Nephron progenitor cell (in vitro differentiated cells): ENCODE measurements at regions not wholly inside any gene's neighbourhood (a gene's known extent, or its start where the extent isn't known, plus 50 kb on each side); places are given as distances from the start of the nearest gene placed in this dataset.
"Not testable (repeated sequence)": the region's sequence is repeated elsewhere in the genome, so short reads cannot be mapped to it uniquely, and the experiment has no call there.

Source experiments
- DNase-seq: peaks from one replicate; pipeline ENCODE4 v3.0.0; 2021
- H3K27ac Mint-ChIP-seq: 2 replicates; pipeline ENCODE4 v1.8.0; 2021; ENCODE audit warnings: mild to moderate bottlenecking, moderate library complexity, mixed read lengths
- H3K27me3 Mint-ChIP-seq: 2 replicates; pipeline ENCODE4 v1.8.0; 2021; ENCODE audit warnings: mild to moderate bottlenecking, low read depth, mixed read lengths; ENCODE audit not compliant: poor library complexity
- H3K36me3 Mint-ChIP-seq: 2 replicates; pipeline ENCODE4 v1.8.0; 2021; ENCODE audit warnings: low read depth, mixed read lengths
- H3K4me1 Mint-ChIP-seq: 2 replicates; pipeline ENCODE4 v1.8.0; 2021; ENCODE audit warnings: mixed read lengths
- H3K4me3 Mint-ChIP-seq: 2 replicates; pipeline ENCODE4 v1.8.0; 2021; ENCODE audit warnings: mild to moderate bottlenecking, moderate library complexity, mixed read lengths
- H3K9me3 Mint-ChIP-seq: 2 replicates; pipeline ENCODE4 v1.8.0; 2021; ENCODE audit warnings: mild to moderate bottlenecking, moderate library complexity, mixed read lengths
- TF ChIP-seq, protein P1 (sequence below): fragments of 200-600 bp; sonication (generic); IDR thresholded peaks from 2 replicates; pipeline ENCODE4 v1.5.0; 2021; ENCODE audit warnings: antibody characterized with exemption

DNA sequence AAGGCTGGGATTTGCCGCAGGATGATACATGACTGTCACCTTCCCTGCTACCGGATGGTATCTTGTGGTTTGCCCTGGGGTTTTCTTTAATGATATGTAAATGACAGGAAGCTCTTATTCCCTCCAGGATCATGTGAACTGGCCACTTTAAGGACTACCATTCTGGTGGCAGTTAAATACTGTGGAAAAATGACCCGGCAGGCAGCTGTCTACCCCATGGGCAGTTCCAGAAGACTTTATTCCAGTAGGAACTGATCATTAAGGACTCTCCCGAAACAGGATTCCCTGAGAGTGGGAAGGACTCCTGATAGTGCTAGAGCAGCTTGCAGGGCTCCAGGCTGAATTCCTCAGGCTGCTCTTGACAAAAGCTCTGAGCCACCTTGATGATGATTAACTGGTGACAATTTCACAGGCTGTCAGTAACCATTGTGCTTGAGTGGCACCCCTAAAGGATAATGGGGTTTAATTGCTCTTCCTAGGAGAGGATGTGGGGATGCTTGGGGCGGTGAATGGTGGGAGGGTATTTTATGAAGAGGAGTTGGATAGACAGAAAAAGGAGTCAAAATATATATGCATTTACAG is 212.0 kb downstream of the CPS1 start:
- Mint-ChIP-seq H3K9me3 (peaks cover 18% of the 10 kb centered on the region), H3K27ac (peak overlapping the region; percentile 29), H3K27me3 (no peaks in the 10 kb centered on the region), H3K4me3 (no peak overlapping the region), H3K4me1 (peaks cover 6% of the 10 kb centered on the region), H3K36me3 (no peaks in the 10 kb centered on the region)
- TF ChIP-seq, protein P1, sequence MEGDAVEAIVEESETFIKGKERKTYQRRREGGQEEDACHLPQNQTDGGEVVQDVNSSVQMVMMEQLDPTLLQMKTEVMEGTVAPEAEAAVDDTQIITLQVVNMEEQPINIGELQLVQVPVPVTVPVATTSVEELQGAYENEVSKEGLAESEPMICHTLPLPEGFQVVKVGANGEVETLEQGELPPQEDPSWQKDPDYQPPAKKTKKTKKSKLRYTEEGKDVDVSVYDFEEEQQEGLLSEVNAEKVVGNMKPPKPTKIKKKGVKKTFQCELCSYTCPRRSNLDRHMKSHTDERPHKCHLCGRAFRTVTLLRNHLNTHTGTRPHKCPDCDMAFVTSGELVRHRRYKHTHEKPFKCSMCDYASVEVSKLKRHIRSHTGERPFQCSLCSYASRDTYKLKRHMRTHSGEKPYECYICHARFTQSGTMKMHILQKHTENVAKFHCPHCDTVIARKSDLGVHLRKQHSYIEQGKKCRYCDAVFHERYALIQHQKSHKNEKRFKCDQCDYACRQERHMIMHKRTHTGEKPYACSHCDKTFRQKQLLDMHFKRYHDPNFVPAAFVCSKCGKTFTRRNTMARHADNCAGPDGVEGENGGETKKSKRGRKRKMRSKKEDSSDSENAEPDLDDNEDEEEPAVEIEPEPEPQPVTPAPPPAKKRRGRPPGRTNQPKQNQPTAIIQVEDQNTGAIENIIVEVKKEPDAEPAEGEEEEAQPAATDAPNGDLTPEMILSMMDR: no peak
- no peak for DNase-seq

DNA sequence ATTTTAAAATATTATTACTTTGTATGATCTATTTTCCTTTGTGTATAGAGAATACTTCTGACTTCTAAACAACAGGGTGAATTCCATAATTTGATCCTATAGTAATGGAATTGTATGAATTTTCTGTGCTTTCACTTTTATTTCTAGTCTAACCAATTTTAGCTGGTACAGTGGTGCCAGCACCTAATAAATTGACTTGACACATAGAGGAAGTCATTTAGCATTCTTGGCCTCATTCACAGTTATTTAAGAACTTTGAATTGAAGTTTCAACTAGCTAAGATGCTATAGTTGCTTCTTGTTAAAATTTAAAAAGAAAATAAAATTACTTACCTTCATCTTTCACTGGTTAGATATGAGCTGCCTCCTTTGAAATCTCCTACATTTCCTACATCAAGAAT is 220.4 kb downstream of the CPS1 start:
- Mint-ChIP-seq H3K9me3 (peaks cover 9% of the 10 kb centered on the region), H3K4me1 (no peaks in the 10 kb centered on the region), H3K4me3 (no peak overlapping the region), H3K27ac (no peak overlapping the region), H3K27me3 (peaks cover 4% of the 10 kb centered on the region), H3K36me3 (no peaks in the 10 kb centered on the region)
- TF ChIP-seq, protein P1: no peak
- DNase-seq: no peak

DNA sequence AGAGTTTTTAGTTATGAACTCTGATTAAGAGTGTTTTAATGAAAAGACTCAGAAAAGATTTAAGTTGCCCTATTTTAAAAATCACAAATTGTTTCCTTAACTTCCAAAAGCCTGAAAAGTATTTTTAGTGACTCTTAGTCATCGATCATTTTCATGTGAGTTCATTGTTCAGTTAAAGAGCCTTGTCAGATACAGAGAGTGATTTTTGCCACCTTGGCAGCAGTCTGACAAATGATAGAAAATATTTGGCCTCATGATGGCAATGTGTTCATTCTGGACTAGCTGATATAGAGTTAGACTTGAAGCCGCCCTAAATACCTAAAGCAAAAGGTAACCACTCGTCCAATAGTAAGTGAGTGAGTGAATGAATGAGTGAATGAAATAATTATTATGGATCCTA is 225.8 kb downstream of the CPS1 start:
- no peaks in the 10 kb centered on the region for H3K4me1 Mint-ChIP-seq
- TF ChIP-seq, protein P1: no peak
- H3K9me3 Mint-ChIP-seq: no peaks in the 10 kb centered on the region
- H3K27ac Mint-ChIP-seq: no peak overlapping the region
- no peaks in the 10 kb centered on the region for H3K36me3 Mint-ChIP-seq
- DNase-seq: no peak
- H3K27me3 Mint-ChIP-seq: peaks cover 2% of the 10 kb centered on the region
- no peak overlapping the region for H3K4me3 Mint-ChIP-seq

DNA sequence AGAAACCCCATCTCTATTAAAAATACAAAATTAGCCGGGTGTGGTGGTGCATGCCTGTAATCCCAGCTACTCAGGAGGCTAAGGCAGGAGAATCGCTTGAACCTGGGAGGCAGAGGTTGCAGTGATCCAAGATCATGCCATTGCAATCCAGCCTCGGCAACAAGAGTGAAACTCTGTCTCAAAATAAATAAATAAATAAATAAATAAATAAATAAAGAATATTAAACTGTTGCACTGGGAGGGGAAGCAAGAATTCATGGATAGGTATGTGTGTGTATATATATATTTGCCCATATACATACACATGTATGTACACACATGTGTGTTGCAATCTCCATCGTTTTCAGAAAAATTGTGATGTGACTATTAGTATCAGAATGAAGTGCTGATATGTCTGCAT is 231.4 kb downstream of the CPS1 start:
- H3K36me3 Mint-ChIP-seq, H3K4me3 Mint-ChIP-seq, H3K27ac Mint-ChIP-seq, H3K27me3 Mint-ChIP-seq, H3K4me1 Mint-ChIP-seq, H3K9me3 Mint-ChIP-seq, DNase-seq: not testable (repeated sequence)

DNA sequence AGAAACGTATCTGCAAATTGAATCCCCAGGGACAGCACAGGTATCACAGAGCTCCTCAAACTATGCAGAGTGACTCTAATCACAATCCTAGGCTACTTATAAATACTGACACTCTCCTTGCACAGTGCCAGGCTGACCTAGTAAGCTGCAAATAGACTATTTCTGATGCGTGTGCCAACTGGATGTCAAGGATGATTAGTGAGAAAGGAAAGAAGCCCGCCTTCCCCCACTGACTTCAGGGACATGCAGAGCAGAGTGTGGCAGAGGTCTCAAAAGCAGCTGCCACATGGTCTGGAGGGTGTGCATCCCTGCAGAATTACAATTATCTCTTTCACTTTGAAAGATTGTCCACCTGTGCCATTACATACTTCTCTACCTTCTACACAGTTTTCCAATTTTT is 235.6 kb downstream of the CPS1 start:
- TF ChIP-seq, protein P1: no peak
- Mint-ChIP-seq H3K4me1 (no peaks in the 10 kb centered on the region), H3K27ac (no peak overlapping the region), H3K9me3 (no peaks in the 10 kb centered on the region), H3K4me3 (no peak overlapping the region), H3K27me3 (no peaks in the 10 kb centered on the region), H3K36me3 (no peaks in the 10 kb centered on the region)
- no peak for DNase-seq

DNA sequence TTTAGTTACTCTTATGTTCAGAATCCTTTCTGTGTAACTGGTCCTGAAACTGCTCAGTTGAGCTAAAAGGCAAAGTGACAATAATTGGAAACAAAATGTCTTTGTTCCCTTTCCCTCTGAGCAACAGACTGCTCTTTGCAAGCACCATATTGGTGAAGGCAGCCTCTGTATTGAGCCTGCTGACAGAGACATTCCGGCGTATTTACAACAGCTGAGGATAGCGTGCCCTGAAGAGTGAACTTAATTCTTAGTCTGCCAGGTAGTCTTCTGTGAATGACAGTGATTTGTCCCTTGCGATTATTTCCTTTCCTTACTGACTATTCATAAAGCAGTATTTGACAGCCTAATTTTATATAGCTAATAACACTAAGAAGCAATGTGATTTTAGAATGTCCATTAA is 239.1 kb downstream of the CPS1 start:
- H3K27me3 Mint-ChIP-seq: no peaks in the 10 kb centered on the region
- H3K9me3 Mint-ChIP-seq: no peaks in the 10 kb centered on the region
- no peak for DNase-seq
- H3K4me3 Mint-ChIP-seq: no peak overlapping the region
- no peak overlapping the region for H3K27ac Mint-ChIP-seq
- H3K4me1 Mint-ChIP-seq: no peaks in the 10 kb centered on the region
- H3K36me3 Mint-ChIP-seq: no peaks in the 10 kb centered on the region
- TF ChIP-seq, protein P1: no peak
